Peyer's patch (tissue), 4 donors: ENCODE measurements at regions not wholly inside any gene's neighbourhood (a gene's known extent, or its start where the extent isn't known, plus 50 kb on each side); places are given as distances from the start of the nearest gene placed in this dataset.
"Not testable (repeated sequence)": the region's sequence is repeated elsewhere in the genome, so short reads cannot be mapped to it uniquely, and the experiment has no call there.

Source experiments
- DNase-seq, 3 donors: peaks; one replicate each; pipeline ENCODE4 v3.0.0-alpha.2; 2017 to 2019
- H3K27ac ChIP-seq, 4 donors: fragments of 200-600 bp; sonication (generic); one replicate each; pipeline ENCODE4 v1.5.1; 2016 to 2019
- H3K27me3 ChIP-seq, 2 donors: fragments of 200-600 bp; sonication (generic); one replicate each; pipeline ENCODE4 v1.5.1; 2019
- H3K36me3 ChIP-seq, 3 donors: fragments of 200-600 bp; sonication (generic); one replicate each; pipeline ENCODE4 v1.5.1; 2016 to 2019
- H3K4me1 ChIP-seq, 4 donors: fragments of 200-600 bp; sonication (generic); one replicate each; pipeline ENCODE4 v1.5.1; 2016 to 2019
- H3K4me3 ChIP-seq, 4 donors: fragments of 200-600 bp; sonication (generic); 1 replicate in 3 of 4; 2 replicates in 1 of 4; pipeline ENCODE4 v1.5.1; 2016 to 2019; ENCODE audit warnings: mild to moderate bottlenecking in 1 of 4
- H3K9me3 ChIP-seq, 4 donors: fragments of 200-600 bp; sonication (generic); one replicate each; pipeline ENCODE4 v1.5.1; 2016 to 2019; ENCODE audit warnings: mild to moderate bottlenecking in 1 of 4
- CTCF ChIP-seq, 6 experiments: fragments of 450-650 bp in 4 of 6; fragments of 200-600 bp in 2 of 6; sonication (generic) in 1 of 6; IDR thresholded peaks; one replicate each; pipeline ENCODE4 v1.5.1; 2017 to 2019; ENCODE audit warnings: antibody characterized with exemption in 6 of 6, mild to moderate bottlenecking in 3 of 6, moderate library complexity in 1 of 6
- POLR2A ChIP-seq, 2 donors: fragments of 450-650 bp; IDR thresholded peaks; one replicate each; pipeline ENCODE4 v1.5.1; 2017; ENCODE audit warnings: antibody characterized with exemption in 2 of 2, mild to moderate bottlenecking in 2 of 2, moderate library complexity in 2 of 2

- Histone ChIP-seq H3K36me3 (no peaks in the 10 kb centered on the region), H3K4me3 (no peak overlapping the region), H3K9me3 (no peaks in the 10 kb centered on the region), H3K4me1 (no peaks in the 10 kb centered on the region), H3K27me3 (no peaks in the 10 kb centered on the region), H3K27ac (no peak overlapping the region)
- TF ChIP-seq POLR2A (IDR thresholded peaks at IDR 0.05), result no peak
- no peak for TF ChIP-seq CTCF (IDR thresholded peaks at IDR 0.05)
- DNase-seq, result no peak
These were observed 838.1 kb downstream of the DNAJB9 start for GRCh38 chr7:109407756-109408155.

GRCh38 chr7:109437957-109438356 is 868.3 kb downstream of the DNAJB9 start:
- Histone ChIP-seq H3K27ac (no peak overlapping the region), H3K4me3 (no peak overlapping the region), H3K9me3 (no peaks in the 10 kb centered on the region), H3K36me3 (no peaks in the 10 kb centered on the region), H3K27me3 (no peaks in the 10 kb centered on the region), H3K4me1 (no peaks in the 10 kb centered on the region)
- TF ChIP-seq POLR2A (IDR thresholded peaks at IDR 0.05), result no peak
- TF ChIP-seq CTCF (IDR thresholded peaks at IDR 0.05), result no peak
- no peak for DNase-seq

- TF ChIP-seq CTCF (IDR thresholded peaks at IDR 0.05) (no peak), POLR2A (IDR thresholded peaks at IDR 0.05) (no peak)
- no peak for DNase-seq
- peaks cover 0 to 4% (median 0%) of the 10 kb centered on the region in 4 donors for H3K9me3 ChIP-seq
These were observed 880.1 kb downstream of the DNAJB9 start for GRCh38 chr7:109449760-109450159.

GRCh38 chr7:109456116-109456515 is 886.4 kb downstream of the DNAJB9 start:
- no peak for TF ChIP-seq POLR2A (IDR thresholded peaks at IDR 0.05)
- TF ChIP-seq CTCF (IDR thresholded peaks at IDR 0.05), result no peak
- no peak overlapping the region for H3K27ac ChIP-seq
- H3K27me3 ChIP-seq, result no peaks in the 10 kb centered on the region
- H3K4me1 ChIP-seq, result no peaks in the 10 kb centered on the region
- H3K9me3 ChIP-seq, result peaks cover 0 to 4% (median 0%) of the 10 kb centered on the region in 4 donors
- H3K36me3 ChIP-seq, result no peaks in the 10 kb centered on the region
- no peak for DNase-seq
- no peak overlapping the region for H3K4me3 ChIP-seq

More at GRCh38 chr7:109449760-109450159, 880.1 kb downstream of the DNAJB9 start:
- Histone ChIP-seq H3K4me1 (no peaks in the 10 kb centered on the region), H3K27ac (no peak overlapping the region), H3K36me3 (no peaks in the 10 kb centered on the region), H3K4me3 (no peak overlapping the region), H3K27me3 (no peaks in the 10 kb centered on the region)

GRCh38 chr7:109460296-109460695 is 890.6 kb downstream of the DNAJB9 start:
- no peaks in the 10 kb centered on the region for H3K36me3 ChIP-seq
- H3K9me3 ChIP-seq, result no peaks in the 10 kb centered on the region
- H3K27ac ChIP-seq, result no peak overlapping the region
- no peak for TF ChIP-seq CTCF (IDR thresholded peaks at IDR 0.05)
- TF ChIP-seq POLR2A (IDR thresholded peaks at IDR 0.05), result no peak
- DNase-seq, result no peak
- H3K27me3 ChIP-seq, result no peaks in the 10 kb centered on the region
- no peaks in the 10 kb centered on the region for H3K4me1 ChIP-seq
- no peak overlapping the region for H3K4me3 ChIP-seq

GRCh38 chr7:109462171-109462570 is 892.5 kb downstream of the DNAJB9 start:
- TF ChIP-seq CTCF (IDR thresholded peaks at IDR 0.05), result no peak
- TF ChIP-seq POLR2A (IDR thresholded peaks at IDR 0.05), result no peak

GRCh38 chr7:109467729-109468128 is 898.1 kb downstream of the DNAJB9 start:
- not testable (repeated sequence) for H3K27ac ChIP-seq, DNase-seq

More at GRCh38 chr7:109462171-109462570, 892.5 kb downstream of the DNAJB9 start:
- H3K27ac ChIP-seq, result no peak overlapping the region
- H3K9me3 ChIP-seq, result no peaks in the 10 kb centered on the region
- H3K4me1 ChIP-seq, result no peaks in the 10 kb centered on the region
- no peaks in the 10 kb centered on the region for H3K27me3 ChIP-seq
- H3K4me3 ChIP-seq, result no peak overlapping the region
- DNase-seq, result no peak
- no peaks in the 10 kb centered on the region for H3K36me3 ChIP-seq

More at GRCh38 chr7:109467729-109468128, 898.1 kb downstream of the DNAJB9 start:
- not testable (repeated sequence) for H3K4me3 ChIP-seq, H3K36me3 ChIP-seq, H3K4me1 ChIP-seq, H3K9me3 ChIP-seq, H3K27me3 ChIP-seq
